GM12891 (cell line): ENCODE measurements at regions not wholly inside any gene's neighbourhood (a gene's known extent, or its start where the extent isn't known, plus 50 kb on each side); places are given as distances from the start of the nearest gene placed in this dataset.

Source experiments
- PAX5 ChIP-seq: IDR thresholded peaks from 2 replicates; pipeline ENCODE4 v1.6.1; 2011; ENCODE audit warnings: low read length, moderate library complexity, mild to moderate bottlenecking; ENCODE audit not compliant: insufficient read depth, severe bottlenecking
- POLR2A ChIP-seq: IDR thresholded peaks from 2 replicates; pipeline ENCODE4 v1.6.1; 2011; ENCODE audit warnings: low read depth, low read length, control low read depth
- POLR2AphosphoS5 ChIP-seq: IDR thresholded peaks from 2 replicates; pipeline ENCODE4 v1.6.1; 2011; ENCODE audit warnings: low read depth, low read length, control low read depth
- POU2F2 ChIP-seq: IDR thresholded peaks from 2 replicates; pipeline ENCODE4 v1.6.1; 2011; ENCODE audit warnings: low read depth, mild to moderate bottlenecking, control low read depth, low read length, moderate library complexity
- TAF1 ChIP-seq: IDR thresholded peaks from 2 replicates; pipeline ENCODE4 v1.6.1; 2011; ENCODE audit warnings: low read depth, low read length, control low read depth

DNA sequence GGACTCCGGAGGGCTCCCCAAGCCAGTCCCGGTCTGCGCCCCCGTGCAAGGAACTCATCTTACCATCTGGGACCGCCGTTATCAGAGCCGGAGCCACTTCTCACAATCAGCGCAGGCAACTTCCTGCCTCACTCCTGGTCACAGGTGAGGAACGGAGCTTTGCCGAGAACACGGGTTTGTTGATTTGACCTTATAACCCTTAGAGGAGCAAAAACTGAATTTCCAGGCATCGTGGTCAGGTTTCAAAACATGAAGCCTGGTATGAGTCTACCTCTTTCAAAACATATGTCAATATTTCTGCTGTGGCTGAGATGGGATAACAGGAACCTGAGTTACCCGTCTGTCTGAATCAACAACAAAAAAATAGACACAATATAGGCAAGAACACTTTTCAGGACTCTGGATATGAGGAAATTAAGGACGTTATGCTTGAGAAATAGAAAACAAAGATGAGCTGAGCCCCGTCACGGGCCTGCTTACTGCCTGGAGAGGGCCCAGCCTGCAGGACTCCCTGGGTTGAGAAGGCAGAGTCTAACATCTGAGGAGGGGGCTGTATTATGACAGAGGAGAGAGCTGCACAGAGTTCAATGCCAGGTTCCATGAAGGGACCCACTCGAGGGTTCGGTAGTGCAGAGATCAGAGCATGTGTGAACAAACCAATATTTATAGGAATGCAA is 148.7 kb downstream of the NDUFA10 start:
- TF ChIP-seq POLR2A: no peak
- no peak for TF ChIP-seq TAF1
- TF ChIP-seq POLR2AphosphoS5: no peak
- no peak for TF ChIP-seq POU2F2
- no peak for TF ChIP-seq PAX5
